ENCODE measurements at regions not wholly inside any gene's neighbourhood (a gene's known extent, or its start where the extent isn't known, plus 50 kb on each side); places are given as distances from the start of the nearest gene placed in this dataset.

- TF ChIP-seq, protein P1, sequence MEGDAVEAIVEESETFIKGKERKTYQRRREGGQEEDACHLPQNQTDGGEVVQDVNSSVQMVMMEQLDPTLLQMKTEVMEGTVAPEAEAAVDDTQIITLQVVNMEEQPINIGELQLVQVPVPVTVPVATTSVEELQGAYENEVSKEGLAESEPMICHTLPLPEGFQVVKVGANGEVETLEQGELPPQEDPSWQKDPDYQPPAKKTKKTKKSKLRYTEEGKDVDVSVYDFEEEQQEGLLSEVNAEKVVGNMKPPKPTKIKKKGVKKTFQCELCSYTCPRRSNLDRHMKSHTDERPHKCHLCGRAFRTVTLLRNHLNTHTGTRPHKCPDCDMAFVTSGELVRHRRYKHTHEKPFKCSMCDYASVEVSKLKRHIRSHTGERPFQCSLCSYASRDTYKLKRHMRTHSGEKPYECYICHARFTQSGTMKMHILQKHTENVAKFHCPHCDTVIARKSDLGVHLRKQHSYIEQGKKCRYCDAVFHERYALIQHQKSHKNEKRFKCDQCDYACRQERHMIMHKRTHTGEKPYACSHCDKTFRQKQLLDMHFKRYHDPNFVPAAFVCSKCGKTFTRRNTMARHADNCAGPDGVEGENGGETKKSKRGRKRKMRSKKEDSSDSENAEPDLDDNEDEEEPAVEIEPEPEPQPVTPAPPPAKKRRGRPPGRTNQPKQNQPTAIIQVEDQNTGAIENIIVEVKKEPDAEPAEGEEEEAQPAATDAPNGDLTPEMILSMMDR (IDR thresholded peaks at IDR 0.05; ENCODE audit: low read depth, low read length, missing input control): no peak
- no peak for TF ChIP-seq NR2F2 (IDR thresholded peaks at IDR 0.05)
- no peak for TF ChIP-seq TAF1 (conservative IDR thresholded peaks at IDR 0.05)
- TF ChIP-seq, protein P2, sequence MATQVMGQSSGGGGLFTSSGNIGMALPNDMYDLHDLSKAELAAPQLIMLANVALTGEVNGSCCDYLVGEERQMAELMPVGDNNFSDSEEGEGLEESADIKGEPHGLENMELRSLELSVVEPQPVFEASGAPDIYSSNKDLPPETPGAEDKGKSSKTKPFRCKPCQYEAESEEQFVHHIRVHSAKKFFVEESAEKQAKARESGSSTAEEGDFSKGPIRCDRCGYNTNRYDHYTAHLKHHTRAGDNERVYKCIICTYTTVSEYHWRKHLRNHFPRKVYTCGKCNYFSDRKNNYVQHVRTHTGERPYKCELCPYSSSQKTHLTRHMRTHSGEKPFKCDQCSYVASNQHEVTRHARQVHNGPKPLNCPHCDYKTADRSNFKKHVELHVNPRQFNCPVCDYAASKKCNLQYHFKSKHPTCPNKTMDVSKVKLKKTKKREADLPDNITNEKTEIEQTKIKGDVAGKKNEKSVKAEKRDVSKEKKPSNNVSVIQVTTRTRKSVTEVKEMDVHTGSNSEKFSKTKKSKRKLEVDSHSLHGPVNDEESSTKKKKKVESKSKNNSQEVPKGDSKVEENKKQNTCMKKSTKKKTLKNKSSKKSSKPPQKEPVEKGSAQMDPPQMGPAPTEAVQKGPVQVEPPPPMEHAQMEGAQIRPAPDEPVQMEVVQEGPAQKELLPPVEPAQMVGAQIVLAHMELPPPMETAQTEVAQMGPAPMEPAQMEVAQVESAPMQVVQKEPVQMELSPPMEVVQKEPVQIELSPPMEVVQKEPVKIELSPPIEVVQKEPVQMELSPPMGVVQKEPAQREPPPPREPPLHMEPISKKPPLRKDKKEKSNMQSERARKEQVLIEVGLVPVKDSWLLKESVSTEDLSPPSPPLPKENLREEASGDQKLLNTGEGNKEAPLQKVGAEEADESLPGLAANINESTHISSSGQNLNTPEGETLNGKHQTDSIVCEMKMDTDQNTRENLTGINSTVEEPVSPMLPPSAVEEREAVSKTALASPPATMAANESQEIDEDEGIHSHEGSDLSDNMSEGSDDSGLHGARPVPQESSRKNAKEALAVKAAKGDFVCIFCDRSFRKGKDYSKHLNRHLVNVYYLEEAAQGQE (IDR thresholded peaks at IDR 0.05): no peak
- no peak for TF ChIP-seq FOXA1 (IDR thresholded peaks at IDR 0.05)
- no peak for TF ChIP-seq MAX (IDR thresholded peaks at IDR 0.05)
- TF ChIP-seq, protein P3, sequence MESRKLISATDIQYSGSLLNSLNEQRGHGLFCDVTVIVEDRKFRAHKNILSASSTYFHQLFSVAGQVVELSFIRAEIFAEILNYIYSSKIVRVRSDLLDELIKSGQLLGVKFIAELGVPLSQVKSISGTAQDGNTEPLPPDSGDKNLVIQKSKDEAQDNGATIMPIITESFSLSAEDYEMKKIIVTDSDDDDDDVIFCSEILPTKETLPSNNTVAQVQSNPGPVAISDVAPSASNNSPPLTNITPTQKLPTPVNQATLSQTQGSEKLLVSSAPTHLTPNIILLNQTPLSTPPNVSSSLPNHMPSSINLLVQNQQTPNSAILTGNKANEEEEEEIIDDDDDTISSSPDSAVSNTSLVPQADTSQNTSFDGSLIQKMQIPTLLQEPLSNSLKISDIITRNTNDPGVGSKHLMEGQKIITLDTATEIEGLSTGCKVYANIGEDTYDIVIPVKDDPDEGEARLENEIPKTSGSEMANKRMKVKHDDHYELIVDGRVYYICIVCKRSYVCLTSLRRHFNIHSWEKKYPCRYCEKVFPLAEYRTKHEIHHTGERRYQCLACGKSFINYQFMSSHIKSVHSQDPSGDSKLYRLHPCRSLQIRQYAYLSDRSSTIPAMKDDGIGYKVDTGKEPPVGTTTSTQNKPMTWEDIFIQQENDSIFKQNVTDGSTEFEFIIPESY (IDR thresholded peaks at IDR 0.05): no peak
- TF ChIP-seq JUND (IDR thresholded peaks at IDR 0.05): no peak
- no peak for TF ChIP-seq YY1 (IDR thresholded peaks at IDR 0.05)
- TF ChIP-seq RXRA (IDR thresholded peaks at IDR 0.05): no peak
- no peak for TF ChIP-seq RAD21 (IDR thresholded peaks at IDR 0.05)
- TF ChIP-seq SP1 (IDR thresholded peaks at IDR 0.05): no peak
Observed at GRCh38 chr2:124988111-124988510, 963.0 kb downstream of the CNTNAP5 start.
